ENCODE measurements at regions not wholly inside any gene's neighbourhood (a gene's known extent, or its start where the extent isn't known, plus 50 kb on each side); places are given as distances from the start of the nearest gene placed in this dataset.

- Histone ChIP-seq H3K4me2 (no peak overlapping the region), H3K9ac (no peak overlapping the region), H3K36me3 (no peaks in the 10 kb centered on the region), H3K4me1 (peaks cover 0 to 13% (median 7%) of the 10 kb centered on the region in 10 experiments; a peak in 14 of 20 replicates), H3K9me3 (replicated peaks in 1 of 11) (no peaks in the 10 kb centered on the region), H3K27me3 (no peaks in the 10 kb centered on the region), H3K4me3 (no peak overlapping the region), H4K20me1 (no peaks in the 10 kb centered on the region), H3K27ac (no peak overlapping the region)
- no peak for TF ChIP-seq Cebpa-rat (IDR thresholded peaks at IDR 0.05)
Observed at GRCh38 chr16:9598731-9599083, 507.3 kb downstream of the HAPSTR1 start.

GRCh38 chr16:9599415-9600120, 508.1 kb downstream of the HAPSTR1 start:
- no peak overlapping the region for H3K4me2 ChIP-seq
- no peak for TF ChIP-seq Cebpa-rat (IDR thresholded peaks at IDR 0.05)
- peaks cover 0 to 13% (median 7%) of the 10 kb centered on the region in 10 experiments; a peak in 14 of 20 replicates for H3K4me1 ChIP-seq
- H3K9ac ChIP-seq: no peak overlapping the region
- no peaks in the 10 kb centered on the region for H3K27me3 ChIP-seq
- no peaks in the 10 kb centered on the region for H3K9me3 ChIP-seq (replicated peaks in 1 of 11)
- H3K36me3 ChIP-seq: no peaks in the 10 kb centered on the region
- no peak overlapping the region for H3K4me3 ChIP-seq
- H3K27ac ChIP-seq: no peak overlapping the region
- H4K20me1 ChIP-seq: no peaks in the 10 kb centered on the region

- no peaks in the 10 kb centered on the region for H4K20me1 ChIP-seq
- H3K9ac ChIP-seq: no peak overlapping the region
- H3K27me3 ChIP-seq: no peaks in the 10 kb centered on the region
- H3K36me3 ChIP-seq: no peaks in the 10 kb centered on the region
- H3K4me2 ChIP-seq: no peak overlapping the region
- no peak for TF ChIP-seq Cebpa-rat (IDR thresholded peaks at IDR 0.05)
- no peak overlapping the region for H3K27ac ChIP-seq
- no peak overlapping the region for H3K4me3 ChIP-seq
- H3K4me1 ChIP-seq: peaks cover 0 to 13% (median 7%) of the 10 kb centered on the region in 10 experiments; a peak in 14 of 20 replicates
- no peaks in the 10 kb centered on the region for H3K9me3 ChIP-seq (replicated peaks in 1 of 11)
Observed at GRCh38 chr16:9602189-9602588, 510.7 kb downstream of the HAPSTR1 start.

GRCh38 chr16:9603316-9603715, 511.9 kb downstream of the HAPSTR1 start:
- Histone ChIP-seq H3K36me3 (no peaks in the 10 kb centered on the region), H3K4me3 (no peak overlapping the region), H3K27ac (no peak overlapping the region), H3K9me3 (replicated peaks in 1 of 11) (no peaks in the 10 kb centered on the region), H3K4me1 (peaks cover 0 to 13% (median 7%) of the 10 kb centered on the region in 10 experiments; a peak in 14 of 20 replicates), H3K4me2 (peak overlapping the region; percentile 9 to 60 (median 26); a peak in 17 of 22 replicates), H4K20me1 (no peaks in the 10 kb centered on the region), H3K9ac (no peak overlapping the region), H3K27me3 (no peaks in the 10 kb centered on the region)
- TF ChIP-seq Cebpa-rat (IDR thresholded peaks at IDR 0.05): no peak

GRCh38 chr16:9607515-9608230, 516.2 kb downstream of the HAPSTR1 start:
- Histone ChIP-seq H4K20me1 (no peaks in the 10 kb centered on the region), H3K27ac (no peak overlapping the region), H3K9ac (no peak overlapping the region), H3K4me3 (no peak overlapping the region), H3K9me3 (replicated peaks in 1 of 11) (no peaks in the 10 kb centered on the region), H3K4me2 (no peak overlapping the region), H3K36me3 (no peaks in the 10 kb centered on the region), H3K4me1 (peaks cover 0 to 11% (median 7%) of the 10 kb centered on the region in 10 experiments; a peak in 14 of 20 replicates), H3K27me3 (no peaks in the 10 kb centered on the region)
- no peak for TF ChIP-seq Cebpa-rat (IDR thresholded peaks at IDR 0.05)

GRCh38 chr16:9610727-9611126, 519.3 kb downstream of the HAPSTR1 start:
- no peaks in the 10 kb centered on the region for H3K9me3 ChIP-seq (replicated peaks in 1 of 11)
- no peaks in the 10 kb centered on the region for H3K4me1 ChIP-seq
- TF ChIP-seq Cebpa-rat (IDR thresholded peaks at IDR 0.05): no peak

GRCh38 chr16:9612267-9612666, 520.8 kb downstream of the HAPSTR1 start:
- Histone ChIP-seq H3K9me3 (replicated peaks in 1 of 11) (no peaks in the 10 kb centered on the region), H3K27me3 (no peaks in the 10 kb centered on the region), H3K4me1 (no peaks in the 10 kb centered on the region), H3K36me3 (no peaks in the 10 kb centered on the region), H3K9ac (no peak overlapping the region), H3K4me3 (no peak overlapping the region), H4K20me1 (no peaks in the 10 kb centered on the region), H3K27ac (no peak overlapping the region), H3K4me2 (no peak overlapping the region)
- no peak for TF ChIP-seq Cebpa-rat (IDR thresholded peaks at IDR 0.05)

More at GRCh38 chr16:9610727-9611126, 519.3 kb downstream of the HAPSTR1 start:
- Histone ChIP-seq H3K9ac (no peak overlapping the region), H4K20me1 (no peaks in the 10 kb centered on the region), H3K27me3 (no peaks in the 10 kb centered on the region), H3K4me2 (no peak overlapping the region), H3K27ac (no peak overlapping the region), H3K4me3 (no peak overlapping the region), H3K36me3 (no peaks in the 10 kb centered on the region)

- TF ChIP-seq Cebpa-rat (IDR thresholded peaks at IDR 0.05): no peak
- Histone ChIP-seq H3K36me3 (no peaks in the 10 kb centered on the region), H3K9me3 (replicated peaks in 1 of 11) (peaks cover 0 to 2% (median 0%) of the 10 kb centered on the region in 11 experiments; a peak in 1 of 22 replicates), H3K27ac (no peak overlapping the region), H4K20me1 (no peaks in the 10 kb centered on the region), H3K9ac (no peak overlapping the region), H3K4me3 (no peak overlapping the region), H3K4me1 (no peaks in the 10 kb centered on the region), H3K27me3 (no peaks in the 10 kb centered on the region), H3K4me2 (no peak overlapping the region)
Observed at GRCh38 chr16:9614389-9614788, 522.9 kb downstream of the HAPSTR1 start.

GRCh38 chr16:9622268-9622667, 530.8 kb downstream of the HAPSTR1 start:
- H3K9ac ChIP-seq: no peak overlapping the region
- H3K36me3 ChIP-seq: no peaks in the 10 kb centered on the region
- H3K27me3 ChIP-seq: no peaks in the 10 kb centered on the region
- no peaks in the 10 kb centered on the region for H4K20me1 ChIP-seq
- no peak overlapping the region for H3K4me3 ChIP-seq
- H3K4me1 ChIP-seq: no peaks in the 10 kb centered on the region
- no peak for TF ChIP-seq Cebpa-rat (IDR thresholded peaks at IDR 0.05)
- peaks cover 0 to 9% (median 6%) of the 10 kb centered on the region in 11 experiments; a peak in 6 of 22 replicates for H3K9me3 ChIP-seq (replicated peaks in 1 of 11)
- no peak overlapping the region for H3K27ac ChIP-seq
- H3K4me2 ChIP-seq: no peak overlapping the region

All from BLaER1 treated with 17β-estradiol and CSF1 and Interleukin-3, amounts not matched to agents 10 nM and 100 nM (cell line).